ENCODE measurements at regions not wholly inside any gene's neighbourhood (a gene's known extent, or its start where the extent isn't known, plus 50 kb on each side); places are given as distances from the start of the nearest gene placed in this dataset.
A peak's percentile ranks its signal among the peaks of the same experiment; 100 is the strongest.

GRCh38 chr7:42694894-42695507 is 216.9 kb downstream of the C7orf25 start:
- no peak for TF ChIP-seq CTCF (IDR thresholded peaks at IDR 0.05; ENCODE audit: low read depth, low read length)
- in situ Hi-C loops (cut with HindIII; ENCODE audit: low sequenced_read_pairs), result no loop called here
- H3K4me3 ChIP-seq (ENCODE audit: low read depth, low read length), result no peak overlapping the region
- DNase-seq (ENCODE audit: low read depth, low spot score), result peak; percentile 45

- in situ Hi-C loops (cut with HindIII; ENCODE audit: low sequenced_read_pairs), result no loop called here
- no peak for TF ChIP-seq CTCF (IDR thresholded peaks at IDR 0.05; ENCODE audit: low read depth, low read length)
Observed at GRCh38 chr7:42693722-42694121, 218.1 kb downstream of the C7orf25 start.

GRCh38 chr7:42692621-42693020 is 219.2 kb downstream of the C7orf25 start:
- H3K4me3 ChIP-seq (ENCODE audit: low read depth, low read length), result no peak overlapping the region
- no peak for TF ChIP-seq CTCF (IDR thresholded peaks at IDR 0.05; ENCODE audit: low read depth, low read length)
- peak; percentile 41 for DNase-seq (ENCODE audit: low read depth, low spot score)
- in situ Hi-C loops (cut with HindIII; ENCODE audit: low sequenced_read_pairs), result no loop called here

More at GRCh38 chr7:42693722-42694121, 218.1 kb downstream of the C7orf25 start:
- H3K4me3 ChIP-seq (ENCODE audit: low read depth, low read length), result no peak overlapping the region
- DNase-seq (ENCODE audit: low read depth, low spot score), result no peak

- in situ Hi-C loops (cut with HindIII; ENCODE audit: low sequenced_read_pairs), result no loop called here
- DNase-seq (ENCODE audit: low read depth, low spot score), result peak; percentile 72
- no peak overlapping the region for H3K4me3 ChIP-seq (ENCODE audit: low read depth, low read length)
- TF ChIP-seq CTCF (IDR thresholded peaks at IDR 0.05; ENCODE audit: low read depth, low read length), result peak; percentile 77
Observed at GRCh38 chr7:42690794-42691639, 220.9 kb downstream of the C7orf25 start.

- no peak for TF ChIP-seq CTCF (IDR thresholded peaks at IDR 0.05; ENCODE audit: low read depth, low read length)
- in situ Hi-C loops (cut with HindIII; ENCODE audit: low sequenced_read_pairs), result no loop called here
- H3K4me3 ChIP-seq (ENCODE audit: low read depth, low read length), result no peak overlapping the region
- DNase-seq (ENCODE audit: low read depth, low spot score), result no peak
Observed at GRCh38 chr7:42689626-42690025, 222.2 kb downstream of the C7orf25 start.

- no peak for DNase-seq (ENCODE audit: low read depth, low spot score)
- in situ Hi-C loops (cut with HindIII; ENCODE audit: low sequenced_read_pairs), result no loop called here
- TF ChIP-seq CTCF (IDR thresholded peaks at IDR 0.05; ENCODE audit: low read depth, low read length), result no peak
- no peak overlapping the region for H3K4me3 ChIP-seq (ENCODE audit: low read depth, low read length)
Observed at GRCh38 chr7:42688056-42688371, 223.9 kb downstream of the C7orf25 start.

All from astrocyte of the spinal cord (primary cell).